GM23248 (cell line): ENCODE measurements at regions not wholly inside any gene's neighbourhood (a gene's known extent, or its start where the extent isn't known, plus 50 kb on each side); places are given as distances from the start of the nearest gene placed in this dataset.

Experiments used
- DNase-seq: peaks from one replicate; pipeline ENCODE4 v3.0.0-alpha.2; 2015
- H2AFZ ChIP-seq: fragments of 200-600 bp; sonication (generic); 2 replicates; pipeline ENCODE4 v1.6.1; 2016; ENCODE audit warnings: antibody characterized with exemption
- H3F3A ChIP-seq: fragments of 200-600 bp; sonication (generic); 2 replicates; pipeline ENCODE4 v1.6.1; 2016; ENCODE audit warnings: mild to moderate bottlenecking, antibody characterized with exemption, mixed run types; ENCODE audit not compliant: insufficient read depth
- H3K27ac ChIP-seq: fragments of 200-600 bp; sonication (generic); 2 replicates; pipeline ENCODE4 v1.5.1; 2016; ENCODE audit warnings: mild to moderate bottlenecking
- H3K27me3 ChIP-seq: fragments of 200-600 bp; sonication (generic); replicated peaks from 2 replicates; pipeline ENCODE4 v1.6.1; 2016; ENCODE audit warnings: mild to moderate bottlenecking; ENCODE audit not compliant: insufficient read depth
- H3K36me3 ChIP-seq: fragments of 200-600 bp; sonication (generic); 2 replicates; pipeline ENCODE4 v1.6.1; 2016; ENCODE audit warnings: low read depth, mild to moderate bottlenecking
- H3K4me1 ChIP-seq: fragments of 200-600 bp; sonication (generic); 2 replicates; pipeline ENCODE4 v1.6.1; 2016; ENCODE audit warnings: mild to moderate bottlenecking; ENCODE audit not compliant: insufficient read depth
- H3K4me2 ChIP-seq: fragments of 200-600 bp; sonication (generic); one replicate; pipeline ENCODE4 v1.6.1; 2016; ENCODE audit warnings: mild to moderate bottlenecking; ENCODE audit not compliant: unreplicated experiment
- H3K4me3 ChIP-seq: fragments of 200-600 bp; sonication (generic); 2 replicates; pipeline ENCODE4 v1.5.1; 2016; ENCODE audit warnings: mild to moderate bottlenecking
- H3K79me2 ChIP-seq: fragments of 200-600 bp; sonication (generic); 2 replicates; pipeline ENCODE4 v1.6.1; 2016; ENCODE audit warnings: mild to moderate bottlenecking; ENCODE audit not compliant: insufficient read depth
- H3K9ac ChIP-seq: fragments of 200-600 bp; sonication (generic); 2 replicates; pipeline ENCODE4 v1.6.1; 2016; ENCODE audit warnings: mild to moderate bottlenecking
- H3K9me2 ChIP-seq: fragments of 200-600 bp; sonication (generic); 2 replicates; pipeline ENCODE4 v1.6.1; 2016; ENCODE audit warnings: mixed run types, mild to moderate bottlenecking, moderate library complexity; ENCODE audit not compliant: insufficient read depth
- H3K9me3 ChIP-seq: fragments of 200-600 bp; sonication (generic); one replicate; pipeline ENCODE4 v1.6.1; 2017; ENCODE audit warnings: low read depth
- H4K20me1 ChIP-seq: fragments of 200-600 bp; sonication (generic); 2 replicates; pipeline ENCODE4 v1.6.0; 2016; ENCODE audit not compliant: insufficient read depth
- EZH2 ChIP-seq: fragments of 200-600 bp; sonication (generic); IDR thresholded peaks from 2 replicates; pipeline ENCODE4 v1.6.1; 2018; ENCODE audit warnings: antibody characterized with exemption, mild to moderate bottlenecking; ENCODE audit not compliant: insufficient read depth, poor library complexity, severe bottlenecking
- EZH2phosphoT487 ChIP-seq: fragments of 200-600 bp; sonication (generic); IDR thresholded peaks from 2 replicates; pipeline ENCODE4 v1.6.1; 2018; ENCODE audit warnings: antibody characterized with exemption, moderate library complexity, mild to moderate bottlenecking, low read depth; ENCODE audit not compliant: insufficient read depth
- WGBS, 2 experiments: methylation state at CpG; one replicate each; pipeline ENCODE4 v1.1.6; 2015 to 2017; ENCODE audit warnings: low lambda C conversion rate in 2 of 2, low coverage in 1 of 2; ENCODE audit errors: missing lambda C conversion rate in 2 of 2; 5-methylcytosine and 5-hydroxymethylcytosine counted together
- in situ Hi-C: fragments of 300-500 bp; cut with MboI; formaldehyde crosslinking; loops from 2 replicates; pipeline ENCODE4 v1.15.0; 2020

- no peak overlapping the region for H3K9ac ChIP-seq
- H3K4me3 ChIP-seq: no peak overlapping the region
- peaks cover 21% of the 10 kb centered on the region for H3K4me1 ChIP-seq
- no peak overlapping the region for H3K4me2 ChIP-seq
- no peaks in the 10 kb centered on the region for H3K27me3 ChIP-seq
- in situ Hi-C loops: no loop called here
- H3K27ac ChIP-seq: no peak overlapping the region
- H4K20me1 ChIP-seq: no peaks in the 10 kb centered on the region
- DNase-seq: no peak
- H2AFZ ChIP-seq: no peak overlapping the region
- H3K9me2 ChIP-seq: no peaks in the 10 kb centered on the region
- TF ChIP-seq EZH2phosphoT487 (no peak), EZH2 (no peak)
- H3K79me2 ChIP-seq: no peaks in the 10 kb centered on the region
- no peaks in the 10 kb centered on the region for H3K9me3 ChIP-seq
- H3F3A ChIP-seq: peaks cover 29% of the 10 kb centered on the region
- H3K36me3 ChIP-seq: no peaks in the 10 kb centered on the region
- 83 to 85% methylated on average over 16 of the region's 16 CpGs for WGBS, 2 experiments
Observed at GRCh38 chr20:50313827-50314677, 123.4 kb downstream of the CEBPB start.

- Histone ChIP-seq H3K4me1 (peaks cover 14% of the 10 kb centered on the region), H3K36me3 (no peaks in the 10 kb centered on the region), H3F3A (peaks cover 25% of the 10 kb centered on the region), H3K9me3 (no peaks in the 10 kb centered on the region), H3K9ac (no peak overlapping the region), H4K20me1 (no peaks in the 10 kb centered on the region), H3K27ac (no peak overlapping the region), H3K9me2 (no peaks in the 10 kb centered on the region), H3K79me2 (no peaks in the 10 kb centered on the region), H3K4me2 (no peak overlapping the region), H3K27me3 (no peaks in the 10 kb centered on the region), H3K4me3 (no peak overlapping the region), H2AFZ (no peak overlapping the region)
- TF ChIP-seq EZH2phosphoT487: no peak
- no peak for TF ChIP-seq EZH2
- in situ Hi-C loops: no loop called here
- DNase-seq: no peak
- 98% methylated on average over 4 of the region's 4 CpGs for WGBS, 2 experiments
Observed at GRCh38 chr20:50314678-50315335, 124.2 kb downstream of the CEBPB start.

- Histone ChIP-seq H3K4me2 (no peak overlapping the region), H2AFZ (no peak overlapping the region), H3F3A (peaks cover 25% of the 10 kb centered on the region), H3K4me1 (peaks cover 20% of the 10 kb centered on the region), H3K9me2 (no peaks in the 10 kb centered on the region), H4K20me1 (no peaks in the 10 kb centered on the region), H3K9ac (no peak overlapping the region), H3K79me2 (no peaks in the 10 kb centered on the region), H3K27ac (no peak overlapping the region), H3K27me3 (no peaks in the 10 kb centered on the region), H3K9me3 (no peaks in the 10 kb centered on the region), H3K4me3 (no peak overlapping the region), H3K36me3 (no peaks in the 10 kb centered on the region)
- in situ Hi-C loops: no loop called here
- TF ChIP-seq EZH2phosphoT487 (no peak), EZH2 (no peak)
- DNase-seq: no peak
- WGBS, 2 experiments: 79 to 82% methylated on average over 7 of the region's 7 CpGs
Observed at GRCh38 chr20:50315586-50316551, 125.2 kb downstream of the CEBPB start.

- no peak overlapping the region for H3K9ac ChIP-seq
- no peak overlapping the region for H2AFZ ChIP-seq
- in situ Hi-C loops: no loop called here
- no peak for TF ChIP-seq EZH2phosphoT487
- TF ChIP-seq EZH2: no peak
- peaks cover 25% of the 10 kb centered on the region for H3F3A ChIP-seq
- H3K9me3 ChIP-seq: no peaks in the 10 kb centered on the region
- no peaks in the 10 kb centered on the region for H3K36me3 ChIP-seq
- DNase-seq: no peak
- H4K20me1 ChIP-seq: no peaks in the 10 kb centered on the region
- H3K4me2 ChIP-seq: no peak overlapping the region
- no peak overlapping the region for H3K4me3 ChIP-seq
- no peaks in the 10 kb centered on the region for H3K79me2 ChIP-seq
- no peak overlapping the region for H3K27ac ChIP-seq
- peaks cover 30% of the 10 kb centered on the region for H3K4me1 ChIP-seq
- H3K9me2 ChIP-seq: no peaks in the 10 kb centered on the region
- WGBS, 2 experiments: 86 to 87% methylated on average over 7 of the region's 7 CpGs
- H3K27me3 ChIP-seq: no peaks in the 10 kb centered on the region
Observed at GRCh38 chr20:50317116-50317515, 126.5 kb downstream of the CEBPB start.
